Duodenal mucosa (tissue), 2 donors: ENCODE measurements at regions not wholly inside any gene's neighbourhood (a gene's known extent, or its start where the extent isn't known, plus 50 kb on each side); places are given as distances from the start of the nearest gene placed in this dataset.

Source experiments
- H3K27ac ChIP-seq: one replicate; pipeline ENCODE4 v1.7.0; 2013; ENCODE audit warnings: low read depth, low read length
- H3K27me3 ChIP-seq, 2 donors: one replicate each; pipeline ENCODE4 v1.7.0; 2013; ENCODE audit warnings: low read length in 2 of 2, control low read depth in 1 of 2; ENCODE audit not compliant: insufficient read depth in 2 of 2, control insufficient read depth in 1 of 2
- H3K36me3 ChIP-seq, 2 donors: one replicate each; pipeline ENCODE4 v1.7.0; 2013; ENCODE audit warnings: low read length in 2 of 2, control low read depth in 1 of 2; ENCODE audit not compliant: insufficient read depth in 2 of 2, control insufficient read depth in 1 of 2
- H3K4me1 ChIP-seq, 2 donors: one replicate each; pipeline ENCODE4 v1.7.0; 2013; ENCODE audit warnings: low read length in 2 of 2, control low read depth in 1 of 2; ENCODE audit not compliant: insufficient read depth in 2 of 2, control insufficient read depth in 1 of 2
- H3K4me3 ChIP-seq, 2 donors: one replicate each; pipeline ENCODE4 v1.7.0; 2013; ENCODE audit warnings: low read length in 2 of 2, low read depth in 1 of 2
- H3K9ac ChIP-seq, 2 donors: one replicate each; pipeline ENCODE4 v1.7.0; 2013; ENCODE audit warnings: low read length in 2 of 2, low read depth in 1 of 2
- H3K9me3 ChIP-seq, 2 donors: one replicate each; pipeline ENCODE4 v1.7.0; 2013; ENCODE audit warnings: low read length in 2 of 2, control low read depth in 1 of 2; ENCODE audit not compliant: control insufficient read depth in 1 of 2

GRCh38 chr7:46751471-46751870 is 830.4 kb upstream of the IGFBP3 start:
- no peaks in the 10 kb centered on the region for H3K36me3 ChIP-seq
- H3K4me1 ChIP-seq: no peaks in the 10 kb centered on the region
- H3K9ac ChIP-seq: no peak overlapping the region
- no peaks in the 10 kb centered on the region for H3K27me3 ChIP-seq
- no peaks in the 10 kb centered on the region for H3K9me3 ChIP-seq
- no peak overlapping the region for H3K27ac ChIP-seq
- no peak overlapping the region for H3K4me3 ChIP-seq

DNA sequence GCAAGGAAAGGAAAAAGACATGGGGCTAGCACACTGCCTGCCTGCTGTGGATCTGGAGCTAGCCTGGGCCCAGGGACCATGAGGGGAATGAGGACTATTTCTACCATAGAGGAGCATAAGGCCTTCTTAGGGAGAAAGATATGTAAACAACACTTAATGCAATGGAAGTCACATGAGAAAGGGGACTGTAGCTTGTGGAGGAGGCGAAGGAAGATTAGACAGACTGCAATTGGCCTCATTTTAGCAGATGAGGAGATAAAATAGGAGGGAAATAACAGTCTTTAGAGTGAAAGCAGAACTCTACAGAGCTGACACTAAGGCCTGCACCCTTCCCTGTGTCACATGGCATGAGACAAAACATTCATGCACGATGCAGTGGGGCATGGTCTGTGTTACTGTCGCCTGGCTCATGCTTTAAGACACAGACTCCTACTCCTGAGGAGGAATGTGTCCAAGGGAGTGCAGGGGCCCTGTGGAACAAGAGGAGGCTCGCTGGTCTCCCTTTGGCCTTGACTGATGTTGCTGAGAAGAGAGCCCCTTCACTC is 829.3 kb upstream of the IGFBP3 start:
- no peak overlapping the region for H3K4me3 ChIP-seq
- no peak overlapping the region for H3K27ac ChIP-seq
- H3K27me3 ChIP-seq: no peaks in the 10 kb centered on the region
- H3K9me3 ChIP-seq: no peaks in the 10 kb centered on the region
- H3K36me3 ChIP-seq: no peaks in the 10 kb centered on the region
- H3K4me1 ChIP-seq: no peaks in the 10 kb centered on the region
- H3K9ac ChIP-seq: no peak overlapping the region

DNA sequence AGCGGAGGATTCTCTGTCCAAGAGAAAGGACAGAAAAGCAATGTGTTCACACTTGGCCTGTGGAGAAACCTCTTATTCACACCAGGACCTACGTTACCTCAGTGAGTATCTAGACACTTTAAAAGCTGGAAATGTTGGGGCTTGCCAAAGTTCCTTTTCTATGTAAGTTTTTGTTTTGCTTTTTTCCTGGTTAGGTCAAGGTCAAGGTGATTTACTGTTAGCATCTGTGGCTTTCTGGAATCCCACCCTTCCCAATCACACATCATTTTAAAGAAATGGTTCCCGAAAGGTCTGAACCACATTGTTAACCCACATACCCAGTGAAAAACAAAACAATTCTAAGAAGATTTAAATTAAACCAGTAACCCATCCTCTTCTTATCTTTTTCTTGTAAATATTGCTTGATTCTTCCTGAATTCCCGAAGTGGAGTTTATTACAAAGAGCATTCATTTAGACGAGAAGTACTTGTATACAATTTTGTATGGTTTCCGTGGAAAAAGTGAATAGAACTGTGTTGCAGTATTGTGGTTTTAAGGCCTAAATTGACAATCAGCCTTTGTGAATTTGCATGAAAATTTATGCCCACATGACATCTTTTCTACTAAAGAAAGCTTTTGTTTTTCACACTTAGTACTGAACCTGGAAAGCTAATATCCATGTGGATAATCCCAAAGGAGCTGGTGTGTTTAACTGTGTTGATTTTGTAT is 827.0 kb upstream of the IGFBP3 start:
- H3K9ac ChIP-seq: no peak overlapping the region
- H3K9me3 ChIP-seq: no peaks in the 10 kb centered on the region
- no peaks in the 10 kb centered on the region for H3K27me3 ChIP-seq
- no peak overlapping the region for H3K27ac ChIP-seq
- no peak overlapping the region for H3K4me3 ChIP-seq
- no peaks in the 10 kb centered on the region for H3K4me1 ChIP-seq
- no peaks in the 10 kb centered on the region for H3K36me3 ChIP-seq

DNA sequence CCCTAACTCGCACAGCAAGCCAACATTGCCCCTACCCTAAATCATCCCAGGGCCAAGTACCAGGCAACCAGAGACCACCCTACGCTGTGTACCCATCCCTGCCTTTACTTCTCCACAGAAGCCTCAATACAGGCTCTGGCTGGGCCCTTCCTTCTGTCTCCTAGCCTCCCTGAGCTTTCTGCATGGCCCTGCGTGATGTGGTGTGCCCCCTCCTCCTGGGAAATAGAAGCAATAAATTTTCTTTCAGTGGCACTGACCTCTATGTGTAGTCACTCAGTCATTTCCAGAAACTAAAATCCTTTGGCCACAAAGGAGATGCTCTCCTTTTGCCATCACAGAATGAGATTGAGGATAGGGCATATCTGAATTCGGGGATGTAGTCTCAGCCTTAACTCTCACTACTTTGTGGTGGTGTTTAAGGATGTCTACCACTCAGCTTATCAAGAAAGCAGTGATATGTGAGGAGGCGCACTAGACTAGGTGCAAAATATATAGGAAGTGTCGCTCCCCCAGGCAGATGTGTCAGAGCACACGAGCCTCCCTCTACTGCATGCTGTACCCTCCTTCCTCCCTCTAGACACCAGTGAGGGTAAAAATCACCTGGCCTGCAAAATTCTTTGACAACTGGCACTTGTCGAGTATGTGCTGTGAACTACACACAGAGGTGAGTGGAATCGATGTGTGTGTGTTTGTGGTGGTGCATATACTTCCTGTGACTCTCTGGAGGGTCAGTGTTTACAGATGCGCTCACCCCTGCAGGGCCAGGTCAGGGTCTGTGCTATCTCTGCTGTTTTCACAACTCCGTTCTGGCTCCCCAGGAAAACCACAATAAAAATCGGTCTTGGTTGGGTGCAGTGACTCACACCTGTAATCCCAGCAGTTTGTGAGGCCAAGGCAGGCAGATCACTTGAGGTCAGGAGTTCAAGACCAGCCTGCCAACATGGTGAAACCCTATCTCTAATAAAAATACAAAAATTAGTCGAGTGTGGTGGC is 825.9 kb upstream of the IGFBP3 start:
- Histone ChIP-seq H3K27ac (no peak overlapping the region), H3K4me1 (no peaks in the 10 kb centered on the region), H3K9me3 (no peaks in the 10 kb centered on the region), H3K36me3 (no peaks in the 10 kb centered on the region), H3K9ac (no peak overlapping the region), H3K4me3 (no peak overlapping the region), H3K27me3 (no peaks in the 10 kb centered on the region)

DNA sequence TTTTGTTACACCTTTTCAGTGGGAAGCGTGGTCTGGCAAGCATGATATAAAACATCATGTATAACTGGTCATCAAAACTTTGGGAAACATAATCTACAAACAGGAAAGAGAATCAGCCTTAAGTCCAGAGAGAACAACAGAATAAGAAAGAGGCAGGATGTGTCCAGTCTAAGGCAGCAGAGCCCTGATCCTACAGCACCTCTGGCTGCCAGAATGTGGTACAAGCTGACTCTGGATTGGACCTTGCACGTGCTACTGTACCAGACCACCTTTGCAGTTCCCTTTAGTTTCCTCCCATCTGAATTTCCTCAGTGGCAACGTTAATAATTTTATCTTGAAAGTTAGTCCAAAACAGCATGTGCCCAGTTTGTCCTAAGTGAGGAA is 824.6 kb upstream of the IGFBP3 start:
- Histone ChIP-seq H3K4me1 (no peaks in the 10 kb centered on the region), H3K27me3 (no peaks in the 10 kb centered on the region), H3K36me3 (no peaks in the 10 kb centered on the region), H3K9ac (no peak overlapping the region), H3K4me3 (no peak overlapping the region), H3K9me3 (no peaks in the 10 kb centered on the region), H3K27ac (no peak overlapping the region)

- Histone ChIP-seq H3K27ac (no peak overlapping the region), H3K4me1 (no peaks in the 10 kb centered on the region), H3K27me3 (no peaks in the 10 kb centered on the region), H3K9ac (no peak overlapping the region), H3K9me3 (no peaks in the 10 kb centered on the region), H3K36me3 (no peaks in the 10 kb centered on the region), H3K4me3 (no peak overlapping the region)
Measured at GRCh38 chr7:46744957-46745706, 824.1 kb upstream of the IGFBP3 start.

- no peak overlapping the region for H3K27ac ChIP-seq
- no peaks in the 10 kb centered on the region for H3K9me3 ChIP-seq
- H3K27me3 ChIP-seq: no peaks in the 10 kb centered on the region
- no peaks in the 10 kb centered on the region for H3K4me1 ChIP-seq
- no peak overlapping the region for H3K9ac ChIP-seq
- H3K4me3 ChIP-seq: no peak overlapping the region
- H3K36me3 ChIP-seq: no peaks in the 10 kb centered on the region
Measured at GRCh38 chr7:46742601-46743000, 821.5 kb upstream of the IGFBP3 start.

- H3K4me1 ChIP-seq: no peaks in the 10 kb centered on the region
- H3K4me3 ChIP-seq: no peak overlapping the region
- H3K9me3 ChIP-seq: no peaks in the 10 kb centered on the region
- H3K27ac ChIP-seq: no peak overlapping the region
- H3K9ac ChIP-seq: no peak overlapping the region
- H3K27me3 ChIP-seq: no peaks in the 10 kb centered on the region
- H3K36me3 ChIP-seq: no peaks in the 10 kb centered on the region
Measured at GRCh38 chr7:46741938-46742540, 821.0 kb upstream of the IGFBP3 start.

- no peaks in the 10 kb centered on the region for H3K36me3 ChIP-seq
- no peak overlapping the region for H3K27ac ChIP-seq
- no peak overlapping the region for H3K9ac ChIP-seq
- H3K4me1 ChIP-seq: no peaks in the 10 kb centered on the region
- H3K9me3 ChIP-seq: no peaks in the 10 kb centered on the region
- no peak overlapping the region for H3K4me3 ChIP-seq
- no peaks in the 10 kb centered on the region for H3K27me3 ChIP-seq
Measured at GRCh38 chr7:46741181-46741580, 820.1 kb upstream of the IGFBP3 start.
